ENCODE measurements at regions not wholly inside any gene's neighbourhood (a gene's known extent, or its start where the extent isn't known, plus 50 kb on each side); places are given as distances from the start of the nearest gene placed in this dataset.

- no peaks in the 10 kb centered on the region for H3K36me3 ChIP-seq (ENCODE audit: control insufficient read depth in 3 of 3, insufficient read depth in 3 of 3, low read length in 3 of 3)
- H3K4me3 ChIP-seq (ENCODE audit: low read length in 3 of 3): no peak overlapping the region
- H3K4me1 ChIP-seq (ENCODE audit: control insufficient read depth in 3 of 3, insufficient read depth in 3 of 3, low read length in 3 of 3): no peaks in the 10 kb centered on the region
- H3K27me3 ChIP-seq (ENCODE audit: control insufficient read depth in 3 of 3, insufficient read depth in 3 of 3, low read length in 3 of 3): no peaks in the 10 kb centered on the region
- no peak overlapping the region for H3K27ac ChIP-seq (ENCODE audit: low read depth, low read length)
- no peak overlapping the region for H3K9ac ChIP-seq (ENCODE audit: low read depth in 1 of 3, low read length in 3 of 3)
- H3K9me3 ChIP-seq (ENCODE audit: control insufficient read depth in 3 of 3, low read length in 3 of 3): no peaks in the 10 kb centered on the region
Observed at GRCh38 chr15:46901001-46901400, 816.3 kb upstream of the SEMA6D start.

GRCh38 chr15:46917721-46918252, 799.5 kb upstream of the SEMA6D start:
- no peaks in the 10 kb centered on the region for H3K9me3 ChIP-seq (ENCODE audit: control insufficient read depth in 3 of 3, low read length in 3 of 3)
- H3K27ac ChIP-seq (ENCODE audit: low read depth, low read length): no peak overlapping the region
- H3K4me1 ChIP-seq (ENCODE audit: control insufficient read depth in 3 of 3, insufficient read depth in 3 of 3, low read length in 3 of 3): no peaks in the 10 kb centered on the region
- H3K27me3 ChIP-seq (ENCODE audit: control insufficient read depth in 3 of 3, insufficient read depth in 3 of 3, low read length in 3 of 3): no peaks in the 10 kb centered on the region
- no peak overlapping the region for H3K9ac ChIP-seq (ENCODE audit: low read depth in 1 of 3, low read length in 3 of 3)
- no peak overlapping the region for H3K4me3 ChIP-seq (ENCODE audit: low read length in 3 of 3)
- H3K36me3 ChIP-seq (ENCODE audit: control insufficient read depth in 3 of 3, insufficient read depth in 3 of 3, low read length in 3 of 3): no peaks in the 10 kb centered on the region

- Histone ChIP-seq H3K9me3 (ENCODE audit: control insufficient read depth in 3 of 3, low read length in 3 of 3) (no peaks in the 10 kb centered on the region), H3K9ac (ENCODE audit: low read depth in 1 of 3, low read length in 3 of 3) (no peak overlapping the region), H3K4me1 (ENCODE audit: control insufficient read depth in 3 of 3, insufficient read depth in 3 of 3, low read length in 3 of 3) (no peaks in the 10 kb centered on the region), H3K27ac (ENCODE audit: low read depth, low read length) (no peak overlapping the region), H3K4me3 (ENCODE audit: low read length in 3 of 3) (no peak overlapping the region), H3K27me3 (ENCODE audit: control insufficient read depth in 3 of 3, insufficient read depth in 3 of 3, low read length in 3 of 3) (no peaks in the 10 kb centered on the region), H3K36me3 (ENCODE audit: control insufficient read depth in 3 of 3, insufficient read depth in 3 of 3, low read length in 3 of 3) (no peaks in the 10 kb centered on the region)
Observed at GRCh38 chr15:46918462-46919140, 798.7 kb upstream of the SEMA6D start.

DNA sequence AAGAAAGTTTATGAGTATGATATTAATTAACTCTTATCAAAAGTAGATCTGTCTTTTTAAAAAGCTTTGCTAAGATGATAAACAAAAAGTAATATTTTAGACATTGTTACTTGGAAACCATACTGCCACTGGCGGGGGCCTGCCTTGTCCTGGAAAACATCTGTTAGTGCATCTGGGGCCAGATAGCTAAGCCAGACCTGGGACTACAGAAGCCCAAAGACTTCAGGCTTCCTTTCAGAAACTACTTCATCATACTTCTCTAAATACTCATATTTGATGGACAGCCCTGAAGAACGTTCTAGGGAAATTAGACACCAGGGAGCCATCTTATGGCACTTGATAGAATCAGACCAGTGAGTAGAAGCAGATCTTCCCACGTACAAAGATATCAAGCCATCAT, 795.4 kb upstream of the SEMA6D start:
- Histone ChIP-seq H3K36me3 (ENCODE audit: control insufficient read depth in 3 of 3, insufficient read depth in 3 of 3, low read length in 3 of 3) (no peaks in the 10 kb centered on the region), H3K9me3 (ENCODE audit: control insufficient read depth in 3 of 3, low read length in 3 of 3) (no peaks in the 10 kb centered on the region), H3K9ac (ENCODE audit: low read depth in 1 of 3, low read length in 3 of 3) (no peak overlapping the region), H3K27ac (ENCODE audit: low read depth, low read length) (no peak overlapping the region), H3K4me1 (ENCODE audit: control insufficient read depth in 3 of 3, insufficient read depth in 3 of 3, low read length in 3 of 3) (no peaks in the 10 kb centered on the region), H3K4me3 (ENCODE audit: low read length in 3 of 3) (no peak overlapping the region), H3K27me3 (ENCODE audit: control insufficient read depth in 3 of 3, insufficient read depth in 3 of 3, low read length in 3 of 3) (no peaks in the 10 kb centered on the region)

DNA sequence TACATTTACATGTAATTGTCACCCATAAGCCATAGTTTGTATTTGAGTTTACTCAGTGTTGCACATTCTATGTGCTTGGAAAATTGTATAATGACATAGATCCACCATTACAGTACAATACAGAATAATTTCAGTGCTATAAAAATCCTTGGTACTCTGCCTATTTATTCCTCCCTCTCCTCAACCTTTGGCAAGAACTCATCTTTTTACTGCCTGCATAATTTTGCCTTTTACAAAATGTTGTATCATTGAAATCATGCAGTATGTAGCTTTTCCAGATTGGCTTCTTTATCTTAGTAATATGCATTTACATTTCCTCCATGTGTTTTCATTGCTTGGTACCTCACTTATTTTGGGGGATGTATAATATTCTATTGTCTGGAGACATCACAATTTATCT, 786.9 kb upstream of the SEMA6D start:
- H3K36me3 ChIP-seq (ENCODE audit: control insufficient read depth in 3 of 3, insufficient read depth in 3 of 3, low read length in 3 of 3): no peaks in the 10 kb centered on the region
- H3K4me1 ChIP-seq (ENCODE audit: control insufficient read depth in 3 of 3, insufficient read depth in 3 of 3, low read length in 3 of 3): no peaks in the 10 kb centered on the region
- H3K9ac ChIP-seq (ENCODE audit: low read depth in 1 of 3, low read length in 3 of 3): no peak overlapping the region
- H3K4me3 ChIP-seq (ENCODE audit: low read length in 3 of 3): no peak overlapping the region
- H3K27me3 ChIP-seq (ENCODE audit: control insufficient read depth in 3 of 3, insufficient read depth in 3 of 3, low read length in 3 of 3): no peaks in the 10 kb centered on the region
- H3K27ac ChIP-seq (ENCODE audit: low read depth, low read length): no peak overlapping the region
- no peaks in the 10 kb centered on the region for H3K9me3 ChIP-seq (ENCODE audit: control insufficient read depth in 3 of 3, low read length in 3 of 3)

GRCh38 chr15:46933332-46933731, 784.0 kb upstream of the SEMA6D start:
- no peaks in the 10 kb centered on the region for H3K36me3 ChIP-seq (ENCODE audit: control insufficient read depth in 3 of 3, insufficient read depth in 3 of 3, low read length in 3 of 3)

DNA sequence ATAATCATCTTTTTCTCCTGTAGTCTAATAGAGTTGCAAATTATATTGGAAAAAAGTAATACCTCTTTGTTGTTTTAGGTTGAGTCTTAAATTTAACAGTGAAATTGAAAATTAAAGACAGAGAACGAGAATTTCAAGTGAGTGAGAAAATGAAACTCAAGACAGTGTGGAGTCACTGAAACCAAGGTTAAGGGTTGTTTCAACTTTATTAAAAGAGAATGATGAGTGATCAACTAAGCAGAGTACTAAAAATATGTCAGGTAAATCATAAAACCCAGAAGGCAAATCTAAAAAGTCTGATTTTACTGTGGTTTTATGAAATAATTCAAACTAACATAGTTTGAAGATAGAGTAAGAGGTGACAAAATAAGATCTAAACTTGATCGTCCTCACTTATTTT, 782.5 kb upstream of the SEMA6D start:
- Histone ChIP-seq H3K36me3 (ENCODE audit: control insufficient read depth in 3 of 3, insufficient read depth in 3 of 3, low read length in 3 of 3) (no peaks in the 10 kb centered on the region), H3K4me3 (ENCODE audit: low read length in 3 of 3) (no peak overlapping the region), H3K9ac (ENCODE audit: low read depth in 1 of 3, low read length in 3 of 3) (no peak overlapping the region), H3K4me1 (ENCODE audit: control insufficient read depth in 3 of 3, insufficient read depth in 3 of 3, low read length in 3 of 3) (no peaks in the 10 kb centered on the region), H3K27me3 (ENCODE audit: control insufficient read depth in 3 of 3, insufficient read depth in 3 of 3, low read length in 3 of 3) (no peaks in the 10 kb centered on the region), H3K9me3 (ENCODE audit: control insufficient read depth in 3 of 3, low read length in 3 of 3) (no peaks in the 10 kb centered on the region), H3K27ac (ENCODE audit: low read depth, low read length) (no peak overlapping the region)

More at GRCh38 chr15:46933332-46933731, 784.0 kb upstream of the SEMA6D start:
- no peaks in the 10 kb centered on the region for H3K27me3 ChIP-seq (ENCODE audit: control insufficient read depth in 3 of 3, insufficient read depth in 3 of 3, low read length in 3 of 3)
- H3K9ac ChIP-seq (ENCODE audit: low read depth in 1 of 3, low read length in 3 of 3): no peak overlapping the region
- H3K4me1 ChIP-seq (ENCODE audit: control insufficient read depth in 3 of 3, insufficient read depth in 3 of 3, low read length in 3 of 3): no peaks in the 10 kb centered on the region
- no peak overlapping the region for H3K27ac ChIP-seq (ENCODE audit: low read depth, low read length)
- H3K4me3 ChIP-seq (ENCODE audit: low read length in 3 of 3): no peak overlapping the region
- no peaks in the 10 kb centered on the region for H3K9me3 ChIP-seq (ENCODE audit: control insufficient read depth in 3 of 3, low read length in 3 of 3)

DNA sequence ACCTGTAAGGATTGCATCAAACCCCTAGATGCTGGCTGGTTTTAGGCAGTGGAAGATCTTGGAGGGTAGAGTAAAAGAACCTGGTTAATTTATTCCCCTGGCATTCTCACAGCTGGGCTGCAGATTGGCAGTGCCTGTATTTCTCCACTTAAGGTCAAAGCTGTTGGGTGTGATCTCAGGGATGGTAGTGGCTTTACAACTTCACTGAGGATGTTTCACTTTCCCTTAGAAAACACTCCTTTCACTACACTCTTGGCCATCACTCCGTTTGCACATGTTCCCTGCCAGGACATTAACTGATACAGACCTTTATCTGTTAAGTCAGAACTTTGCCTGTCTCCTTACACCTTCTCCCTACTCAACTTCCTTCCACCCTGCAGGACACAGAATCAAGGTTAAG, 779.1 kb upstream of the SEMA6D start:
- Histone ChIP-seq H3K27ac (ENCODE audit: low read depth, low read length) (no peak overlapping the region), H3K9me3 (ENCODE audit: control insufficient read depth in 3 of 3, low read length in 3 of 3) (no peaks in the 10 kb centered on the region), H3K36me3 (ENCODE audit: control insufficient read depth in 3 of 3, insufficient read depth in 3 of 3, low read length in 3 of 3) (no peaks in the 10 kb centered on the region), H3K9ac (ENCODE audit: low read depth in 1 of 3, low read length in 3 of 3) (no peak overlapping the region), H3K27me3 (ENCODE audit: control insufficient read depth in 3 of 3, insufficient read depth in 3 of 3, low read length in 3 of 3) (no peaks in the 10 kb centered on the region), H3K4me1 (ENCODE audit: control insufficient read depth in 3 of 3, insufficient read depth in 3 of 3, low read length in 3 of 3) (no peaks in the 10 kb centered on the region), H3K4me3 (ENCODE audit: low read length in 3 of 3) (no peak overlapping the region)

- no peaks in the 10 kb centered on the region for H3K36me3 ChIP-seq (ENCODE audit: control insufficient read depth in 3 of 3, insufficient read depth in 3 of 3, low read length in 3 of 3)
- no peaks in the 10 kb centered on the region for H3K27me3 ChIP-seq (ENCODE audit: control insufficient read depth in 3 of 3, insufficient read depth in 3 of 3, low read length in 3 of 3)
Observed at GRCh38 chr15:46941241-46941640, 776.1 kb upstream of the SEMA6D start.

GRCh38 chr15:46946953-46947352, 770.4 kb upstream of the SEMA6D start:
- Histone ChIP-seq H3K27ac (ENCODE audit: low read depth, low read length) (no peak overlapping the region), H3K9me3 (ENCODE audit: control insufficient read depth in 3 of 3, low read length in 3 of 3) (no peaks in the 10 kb centered on the region), H3K4me1 (ENCODE audit: control insufficient read depth in 3 of 3, insufficient read depth in 3 of 3, low read length in 3 of 3) (no peaks in the 10 kb centered on the region), H3K27me3 (ENCODE audit: control insufficient read depth in 3 of 3, insufficient read depth in 3 of 3, low read length in 3 of 3) (no peaks in the 10 kb centered on the region), H3K9ac (ENCODE audit: low read depth in 1 of 3, low read length in 3 of 3) (no peak overlapping the region), H3K36me3 (ENCODE audit: control insufficient read depth in 3 of 3, insufficient read depth in 3 of 3, low read length in 3 of 3) (no peaks in the 10 kb centered on the region), H3K4me3 (ENCODE audit: low read length in 3 of 3) (no peak overlapping the region)

More at GRCh38 chr15:46941241-46941640, 776.1 kb upstream of the SEMA6D start:
- no peak overlapping the region for H3K4me3 ChIP-seq (ENCODE audit: low read length in 3 of 3)
- no peaks in the 10 kb centered on the region for H3K9me3 ChIP-seq (ENCODE audit: control insufficient read depth in 3 of 3, low read length in 3 of 3)
- no peaks in the 10 kb centered on the region for H3K4me1 ChIP-seq (ENCODE audit: control insufficient read depth in 3 of 3, insufficient read depth in 3 of 3, low read length in 3 of 3)
- no peak overlapping the region for H3K9ac ChIP-seq (ENCODE audit: low read depth in 1 of 3, low read length in 3 of 3)
- no peak overlapping the region for H3K27ac ChIP-seq (ENCODE audit: low read depth, low read length)
